Right lobe of liver (tissue), 4 donors: ENCODE measurements at regions not wholly inside any gene's neighbourhood (a gene's known extent, or its start where the extent isn't known, plus 50 kb on each side); places are given as distances from the start of the nearest gene placed in this dataset.

Experiments used
- POLR2A ChIP-seq: fragments of 450-650 bp; IDR thresholded peaks from one replicate; pipeline ENCODE4 v1.6.1; 2017; ENCODE audit warnings: antibody characterized with exemption, mild to moderate bottlenecking
- TF ChIP-seq, protein P1 (sequence below), 4 donors: fragments of 200-600 bp in 3 of 4; fragments of 450-650 bp in 1 of 4; IDR thresholded peaks; one replicate each; pipeline versions ENCODE4 v1.5.1 to v1.8.0; 2016 to 2022; ENCODE audit warnings: antibody characterized with exemption in 4 of 4, mild to moderate bottlenecking in 2 of 4
- donor health status: DM: no; HTN: no; CAD: no.
- donor health status: DM: no; HTN: no; CAD: no.
- donor health status: DM: no; HTN: yes; CAD: no.

DNA sequence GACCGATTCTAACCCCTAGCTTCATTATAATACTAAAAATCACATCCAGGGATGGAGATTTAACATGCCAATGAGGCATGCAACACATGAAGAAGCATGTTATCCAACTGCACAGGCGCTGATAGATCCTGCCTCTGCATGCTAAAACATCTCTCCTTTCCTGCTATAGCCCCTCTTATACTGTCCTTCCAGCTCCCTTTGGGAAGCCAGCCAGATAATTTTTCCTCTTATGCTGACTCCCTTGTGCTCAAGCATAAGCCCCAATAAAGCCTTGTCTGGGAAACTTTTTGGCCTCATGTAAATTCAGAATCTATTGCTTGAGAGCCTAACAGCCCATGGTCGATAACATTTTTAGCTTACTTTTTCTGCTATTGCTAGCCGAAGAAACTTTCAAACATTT, 404.3 kb downstream of the EPM2A start:
- TF ChIP-seq, protein P1, sequence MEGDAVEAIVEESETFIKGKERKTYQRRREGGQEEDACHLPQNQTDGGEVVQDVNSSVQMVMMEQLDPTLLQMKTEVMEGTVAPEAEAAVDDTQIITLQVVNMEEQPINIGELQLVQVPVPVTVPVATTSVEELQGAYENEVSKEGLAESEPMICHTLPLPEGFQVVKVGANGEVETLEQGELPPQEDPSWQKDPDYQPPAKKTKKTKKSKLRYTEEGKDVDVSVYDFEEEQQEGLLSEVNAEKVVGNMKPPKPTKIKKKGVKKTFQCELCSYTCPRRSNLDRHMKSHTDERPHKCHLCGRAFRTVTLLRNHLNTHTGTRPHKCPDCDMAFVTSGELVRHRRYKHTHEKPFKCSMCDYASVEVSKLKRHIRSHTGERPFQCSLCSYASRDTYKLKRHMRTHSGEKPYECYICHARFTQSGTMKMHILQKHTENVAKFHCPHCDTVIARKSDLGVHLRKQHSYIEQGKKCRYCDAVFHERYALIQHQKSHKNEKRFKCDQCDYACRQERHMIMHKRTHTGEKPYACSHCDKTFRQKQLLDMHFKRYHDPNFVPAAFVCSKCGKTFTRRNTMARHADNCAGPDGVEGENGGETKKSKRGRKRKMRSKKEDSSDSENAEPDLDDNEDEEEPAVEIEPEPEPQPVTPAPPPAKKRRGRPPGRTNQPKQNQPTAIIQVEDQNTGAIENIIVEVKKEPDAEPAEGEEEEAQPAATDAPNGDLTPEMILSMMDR (IDR thresholded peaks at IDR 0.05): no peak
- TF ChIP-seq POLR2A: no peak
